GM23338 (cell line): ENCODE measurements at regions not wholly inside any gene's neighbourhood (a gene's known extent, or its start where the extent isn't known, plus 50 kb on each side); places are given as distances from the start of the nearest gene placed in this dataset.

Experiments
- ATAC-seq: fragments of 200-7000 bp; cut with Tn5 transposase; 3 replicates; pipeline ENCODE4 v1.9.1; 2020
- DNase-seq: peaks from one replicate; pipeline ENCODE4 v3.0.0-alpha.2; 2015; ENCODE audit warnings: low spot score
- H2AFZ ChIP-seq: fragments of 200-600 bp; sonication (generic); 2 replicates; pipeline ENCODE4 v1.8.0; 2016; ENCODE audit warnings: antibody characterized with exemption, mild to moderate bottlenecking, moderate library complexity
- H3F3A ChIP-seq: fragments of 200-600 bp; sonication (generic); replicated peaks from 2 replicates; pipeline ENCODE4 v1.8.0; 2017; ENCODE audit warnings: antibody characterized with exemption, mixed run types, low read depth
- H3K27ac ChIP-seq: fragments of 200-600 bp; sonication (generic); 2 replicates; pipeline ENCODE4 v1.6.1; 2016; ENCODE audit warnings: low read depth
- H3K27me3 ChIP-seq: fragments of 200-600 bp; sonication (generic); 2 replicates; pipeline ENCODE4 v1.8.0; 2016; ENCODE audit warnings: mild to moderate bottlenecking, mixed run types, moderate library complexity; ENCODE audit not compliant: insufficient read depth
- H3K36me3 ChIP-seq: fragments of 200-600 bp; sonication (generic); 2 replicates; pipeline ENCODE4 v1.8.0; 2016; ENCODE audit warnings: mild to moderate bottlenecking; ENCODE audit not compliant: insufficient read depth
- H3K4me1 ChIP-seq: fragments of 200-600 bp; sonication (generic); 2 replicates; pipeline ENCODE4 v1.8.0; 2016; ENCODE audit warnings: mild to moderate bottlenecking, moderate library complexity; ENCODE audit not compliant: insufficient read depth
- H3K4me2 ChIP-seq: fragments of 200-600 bp; sonication (generic); 2 replicates; pipeline ENCODE4 v1.7.1; 2017; ENCODE audit warnings: mixed run types
- H3K4me3 ChIP-seq: fragments of 200-600 bp; sonication (generic); 2 replicates; pipeline ENCODE4 v1.6.1; 2016; ENCODE audit warnings: mixed run types
- H3K79me2 ChIP-seq: fragments of 200-600 bp; sonication (generic); replicated peaks from 2 replicates; pipeline ENCODE4 v1.8.0; 2017; ENCODE audit warnings: mild to moderate bottlenecking; ENCODE audit not compliant: insufficient read depth
- H3K9me2 ChIP-seq: fragments of 200-600 bp; sonication (generic); 2 replicates; pipeline ENCODE4 v1.8.0; 2017; ENCODE audit not compliant: insufficient read depth
- H4K20me1 ChIP-seq: fragments of 200-600 bp; sonication (generic); replicated peaks from 2 replicates; pipeline ENCODE4 v1.8.0; 2017; ENCODE audit warnings: mild to moderate bottlenecking; ENCODE audit not compliant: insufficient read depth
- H3K27ac Mint-ChIP-seq: 2 replicates; pipeline ENCODE4 v1.8.0; 2020; ENCODE audit warnings: inconsistent platforms, mild to moderate bottlenecking, moderate library complexity, mixed read lengths
- H3K27me3 Mint-ChIP-seq: 3 replicates; pipeline ENCODE4 v1.8.0; 2022; ENCODE audit warnings: low read depth, mild to moderate bottlenecking, moderate library complexity, mixed read lengths, inconsistent platforms; ENCODE audit not compliant: insufficient read depth, poor library complexity
- H3K36me3 Mint-ChIP-seq: 3 replicates; pipeline ENCODE4 v1.8.0; 2021; ENCODE audit warnings: low read depth, mild to moderate bottlenecking, inconsistent platforms, moderate library complexity, mixed read lengths
- H3K4me1 Mint-ChIP-seq: 3 replicates; pipeline ENCODE4 v1.8.0; 2020; ENCODE audit warnings: mild to moderate bottlenecking, inconsistent platforms, mixed read lengths
- H3K4me3 Mint-ChIP-seq: 3 replicates; pipeline ENCODE4 v1.8.0; 2021; ENCODE audit warnings: moderate library complexity, mild to moderate bottlenecking, inconsistent platforms, mixed read lengths
- H3K9me3 Mint-ChIP-seq: 3 replicates; pipeline ENCODE4 v1.8.0; 2020; ENCODE audit warnings: moderate library complexity, mild to moderate bottlenecking, inconsistent platforms, mixed read lengths
- CREB1 ChIP-seq: fragments of 250-450 bp; sonication (Bioruptor Pico); IDR thresholded peaks from 2 replicates; pipeline ENCODE4 v1.5.0; 2020; ENCODE audit warnings: low read depth, mild to moderate bottlenecking, moderate library complexity
- CTCF ChIP-seq, 2 experiments: fragments of 200-600 bp in 1 of 2; sonication (generic) in 1 of 2; conservative IDR thresholded peaks; 2 replicates each; pipeline versions ENCODE4 v1.5.1 to v1.6.1; 2016 to 2017; ENCODE audit warnings: antibody characterized with exemption in 2 of 2, low read depth in 2 of 2, mild to moderate bottlenecking in 2 of 2, moderate library complexity in 1 of 2
- EZH2 ChIP-seq: fragments of 200-600 bp; sonication (generic); IDR thresholded peaks from one replicate; pipeline ENCODE4 v1.8.0; 2017; ENCODE audit warnings: antibody characterized with exemption, mild to moderate bottlenecking, low read depth; ENCODE audit not compliant: unreplicated experiment
- EZH2phosphoT487 ChIP-seq: fragments of 200-600 bp; sonication (generic); IDR thresholded peaks from one replicate; pipeline ENCODE4 v1.8.1; 2018; ENCODE audit warnings: antibody characterized with exemption; ENCODE audit not compliant: unreplicated experiment
- JUNB ChIP-seq: IDR thresholded peaks from one replicate; pipeline ENCODE4 v1.6.1; 2016; ENCODE audit warnings: antibody characterized with exemption; ENCODE audit not compliant: unreplicated experiment
- NANOG ChIP-seq: IDR thresholded peaks from 2 replicates; pipeline ENCODE4 v1.6.1; 2016; ENCODE audit warnings: antibody characterized with exemption, borderline replicate concordance
- POLR2AphosphoS5 ChIP-seq: IDR thresholded peaks from 2 replicates; pipeline ENCODE4 v1.6.1; 2016; ENCODE audit warnings: antibody characterized with exemption, low read depth
- REST ChIP-seq: IDR thresholded peaks from one replicate; pipeline ENCODE4 v1.6.1; 2018; ENCODE audit warnings: antibody characterized with exemption; ENCODE audit not compliant: unreplicated experiment
- STAT1 ChIP-seq: IDR thresholded peaks from one replicate; pipeline ENCODE4 v1.6.1; 2016; ENCODE audit warnings: antibody characterized with exemption; ENCODE audit not compliant: unreplicated experiment
- ZNF114 ChIP-seq: fragments of 250-450 bp; sonication (Bioruptor Pico); IDR thresholded peaks from 2 replicates; pipeline ENCODE4 v1.5.0; 2020; ENCODE audit warnings: mild to moderate bottlenecking, moderate library complexity
- ZNF331 ChIP-seq: fragments of 250-450 bp; sonication (Bioruptor Pico); IDR thresholded peaks from 2 replicates; pipeline ENCODE4 v1.5.0; 2020; ENCODE audit warnings: low read depth, mild to moderate bottlenecking, moderate library complexity

GRCh38 chr4:81826335-81826734 lies 354.6 kb upstream of the RASGEF1B start (continued):
- no peak for TF ChIP-seq REST
- TF ChIP-seq NANOG: no peak
- no peak for TF ChIP-seq EZH2
- TF ChIP-seq CTCF (conservative IDR thresholded peaks at IDR 0.05; ENCODE audit: low read depth in 2 of 2): no peak
- no peak for TF ChIP-seq EZH2phosphoT487

- H3K27ac Mint-ChIP-seq: no peak overlapping the region
- no peak for ATAC-seq
- Histone ChIP-seq H3K9me2 (no peaks in the 10 kb centered on the region), H3K4me2 (no peak overlapping the region), H4K20me1 (no peaks in the 10 kb centered on the region), H3K27ac (no peak overlapping the region), H3K79me2 (no peaks in the 10 kb centered on the region), H3F3A (no peaks in the 10 kb centered on the region), H3K27me3 (no peaks in the 10 kb centered on the region), H3K36me3 (no peaks in the 10 kb centered on the region), H3K4me3 (no peak overlapping the region), H3K4me1 (no peaks in the 10 kb centered on the region), H2AFZ (no peak overlapping the region)
- H3K9me3 Mint-ChIP-seq: no peaks in the 10 kb centered on the region
- no peak overlapping the region for H3K4me3 Mint-ChIP-seq
- H3K36me3 Mint-ChIP-seq: no peaks in the 10 kb centered on the region
- no peak for DNase-seq
- peaks cover 6% of the 10 kb centered on the region for H3K27me3 Mint-ChIP-seq
- peaks cover 3% of the 10 kb centered on the region; the same call in 1 of the 3 replicates for H3K4me1 Mint-ChIP-seq
- TF ChIP-seq CTCF (conservative IDR thresholded peaks at IDR 0.05; ENCODE audit: low read depth in 2 of 2) (no peak), STAT1 (no peak), EZH2phosphoT487 (no peak), CREB1 (no peak), REST (no peak), POLR2AphosphoS5 (no peak), JUNB (no peak), NANOG (no peak), ZNF114 (CRISPR knock-in tag) (no peak), EZH2 (no peak), ZNF331 (CRISPR knock-in tag) (no peak)
These were observed 346.7 kb upstream of the RASGEF1B start for GRCh38 chr4:81818385-81818920.
